HG02884 (cell line): ENCODE measurements at regions not wholly inside any gene's neighbourhood (a gene's known extent, or its start where the extent isn't known, plus 50 kb on each side); places are given as distances from the start of the nearest gene placed in this dataset.

Experiments used
- ATAC-seq: cut with Tn5 transposase; IDR thresholded peaks from one replicate; pipeline ENCODE4 v1.9.1; 2021; ENCODE audit warnings: mild to moderate bottlenecking, moderate library complexity; ENCODE audit not compliant: unreplicated experiment

DNA sequence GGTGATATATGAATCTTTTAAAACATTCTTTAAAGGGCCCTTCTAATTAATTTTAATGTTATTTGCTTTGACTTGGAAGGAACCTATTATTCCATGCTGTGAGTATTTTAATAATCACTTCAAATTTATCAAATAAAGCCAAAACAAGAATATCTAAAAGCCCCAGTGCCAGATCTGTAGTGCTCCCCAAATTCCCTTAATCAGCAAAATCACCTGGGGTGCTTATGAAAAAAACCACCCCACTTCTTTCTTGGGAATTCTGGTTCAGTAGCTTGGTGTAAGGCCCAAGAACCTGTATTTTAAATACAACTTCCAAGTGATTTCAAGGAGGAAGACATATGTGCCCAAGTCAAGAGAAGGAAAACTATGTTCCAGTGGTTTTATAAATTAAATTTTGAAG lies 202.4 kb upstream of the OSR1 start:
- ATAC-seq: no peak

DNA sequence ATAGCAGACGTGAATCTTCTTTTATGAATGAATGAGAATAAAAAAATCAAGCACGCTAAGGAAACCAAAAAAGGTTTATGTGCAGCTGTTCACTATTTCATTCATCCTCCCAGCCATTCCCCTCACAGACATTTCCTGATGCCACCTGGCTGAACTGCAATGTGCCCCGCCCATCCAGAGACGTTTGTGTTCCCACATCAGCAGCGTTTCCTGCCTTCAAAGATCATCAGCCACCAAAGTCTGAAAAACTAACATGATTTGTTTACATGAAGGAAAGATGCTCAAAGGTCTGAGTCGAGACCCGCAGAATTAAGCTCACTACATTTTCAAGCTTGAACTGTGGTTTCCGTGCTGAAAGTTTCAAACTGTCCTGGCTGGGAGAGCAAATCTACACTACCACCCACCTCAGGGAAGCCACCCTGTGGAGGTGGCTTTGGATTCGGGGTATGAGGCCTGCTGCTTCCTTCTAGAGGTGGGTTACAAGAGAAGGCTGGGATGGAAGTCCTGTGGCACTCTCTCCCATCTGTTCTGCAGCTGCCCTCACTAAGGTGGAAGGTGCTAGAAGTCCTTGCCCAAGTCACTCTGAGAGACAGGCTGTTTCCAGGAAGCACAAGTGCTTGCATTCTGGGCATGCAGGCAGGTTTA lies 201.3 kb upstream of the OSR1 start:
- no peak for ATAC-seq

DNA sequence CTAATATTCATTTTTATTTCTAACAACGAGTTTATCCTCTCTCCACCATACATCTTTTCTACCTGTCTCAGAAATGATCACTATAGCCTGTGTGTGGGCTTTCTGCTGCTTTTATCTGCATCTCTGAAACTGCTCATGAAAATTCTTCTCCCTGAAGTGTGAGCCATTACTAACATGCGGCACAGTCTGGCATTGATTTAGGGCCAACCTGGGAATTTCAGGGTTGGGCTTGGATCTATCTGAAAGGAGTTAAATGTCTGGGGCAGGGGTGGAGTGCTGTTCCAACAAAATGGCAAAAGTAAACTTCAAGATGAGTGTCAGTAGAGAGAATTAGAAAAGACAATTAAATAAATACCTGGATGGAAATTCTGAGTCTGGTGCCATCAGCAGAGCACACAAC lies 198.2 kb upstream of the OSR1 start:
- ATAC-seq: no peak

DNA sequence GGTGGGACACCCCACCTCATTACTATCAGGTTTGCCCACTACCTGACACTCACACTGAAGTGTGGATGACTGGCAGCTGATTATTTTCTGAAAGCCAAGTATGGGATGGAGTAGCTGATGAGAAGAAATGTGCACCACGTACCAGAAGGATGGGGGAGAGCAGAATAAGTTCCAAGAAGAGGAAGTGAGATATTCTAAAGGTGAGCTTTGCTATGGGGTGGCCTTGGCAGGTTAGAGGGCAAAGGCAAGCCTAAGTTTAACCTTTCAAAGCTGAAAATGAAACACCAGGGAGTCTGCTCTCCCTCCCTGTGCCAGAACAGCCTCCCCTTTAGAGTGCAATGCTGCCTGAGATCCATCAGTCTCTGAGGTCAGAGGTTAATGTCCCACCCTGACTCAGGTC lies 196.1 kb upstream of the OSR1 start:
- no peak for ATAC-seq

DNA sequence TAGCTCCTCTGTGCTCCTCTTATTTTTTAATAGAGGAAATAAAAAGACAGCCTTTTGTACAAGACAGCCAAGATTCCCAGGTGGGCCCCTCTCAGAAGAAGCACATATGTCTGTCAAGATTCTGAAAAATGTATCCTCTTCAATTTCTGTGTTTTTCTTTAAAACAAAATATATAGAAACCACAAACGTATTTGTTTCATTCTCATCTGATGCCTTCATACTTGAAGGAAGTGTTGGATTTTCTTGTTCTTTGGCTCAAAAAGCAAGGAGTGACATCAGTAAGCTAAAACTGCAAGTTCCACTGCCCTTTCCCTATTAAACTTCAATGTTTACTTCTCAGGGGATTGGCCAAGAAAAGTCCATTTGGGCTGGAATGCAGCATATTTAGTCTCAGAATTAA lies 193.8 kb upstream of the OSR1 start:
- no peak for ATAC-seq

DNA sequence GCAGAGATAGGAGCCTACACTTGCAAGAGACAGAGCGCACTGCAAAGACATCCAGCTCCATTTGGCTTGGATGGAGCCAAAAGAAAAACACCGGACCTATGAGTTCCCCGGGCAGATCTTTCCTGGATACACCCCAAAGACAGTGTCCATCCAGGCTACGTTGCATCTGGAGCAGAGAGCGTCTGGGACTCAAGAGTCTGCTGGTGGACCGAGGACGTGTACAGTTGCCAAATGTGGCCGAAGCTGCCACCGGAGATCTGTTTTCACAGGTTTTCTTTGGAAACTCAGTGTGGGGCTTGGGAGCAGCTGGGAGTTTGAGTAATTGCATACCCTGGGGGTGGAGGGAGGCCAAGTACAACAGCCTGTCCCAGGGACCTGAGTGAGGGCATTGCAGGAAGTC lies 192.3 kb upstream of the OSR1 start:
- ATAC-seq: no peak

DNA sequence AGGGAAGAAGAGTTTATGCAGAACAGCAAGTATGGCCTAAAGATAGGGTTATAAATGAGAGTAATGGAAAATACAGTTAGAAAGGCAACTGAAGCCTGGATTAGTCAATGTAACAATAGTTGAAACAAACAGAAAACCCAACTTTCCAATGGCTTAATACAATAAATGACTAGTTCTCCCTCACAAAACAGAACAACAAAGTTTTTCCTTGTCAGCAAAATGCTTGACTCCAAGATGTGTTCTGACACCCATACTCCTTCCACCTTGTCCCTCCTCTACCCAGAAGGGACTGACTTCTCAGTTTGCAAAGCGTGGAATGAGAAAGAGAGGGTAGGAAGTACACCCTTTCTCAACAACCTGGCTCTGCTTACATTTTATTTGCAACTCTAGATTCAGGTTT lies 191.4 kb upstream of the OSR1 start:
- ATAC-seq: no peak

DNA sequence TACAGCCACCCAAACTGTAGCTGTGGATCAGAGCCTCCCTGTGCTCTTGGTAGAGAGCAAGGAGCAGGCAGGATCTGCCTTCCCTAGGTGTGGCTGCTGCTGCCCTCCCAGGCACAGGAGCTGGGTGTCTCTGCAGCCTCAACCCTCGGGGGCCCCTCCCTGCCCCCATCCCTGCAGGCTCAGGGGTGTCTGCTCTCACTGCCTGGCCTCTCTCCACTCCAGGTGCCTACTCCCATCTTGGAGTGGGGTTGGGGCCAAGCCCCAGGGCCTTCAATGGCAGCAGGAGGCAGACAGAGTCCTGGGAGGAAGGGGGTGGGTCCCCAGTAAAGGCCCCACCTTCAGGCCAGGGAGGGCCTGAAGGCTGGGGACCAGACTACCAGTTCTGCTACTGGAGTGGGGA lies 189.7 kb upstream of the OSR1 start:
- ATAC-seq: no peak

DNA sequence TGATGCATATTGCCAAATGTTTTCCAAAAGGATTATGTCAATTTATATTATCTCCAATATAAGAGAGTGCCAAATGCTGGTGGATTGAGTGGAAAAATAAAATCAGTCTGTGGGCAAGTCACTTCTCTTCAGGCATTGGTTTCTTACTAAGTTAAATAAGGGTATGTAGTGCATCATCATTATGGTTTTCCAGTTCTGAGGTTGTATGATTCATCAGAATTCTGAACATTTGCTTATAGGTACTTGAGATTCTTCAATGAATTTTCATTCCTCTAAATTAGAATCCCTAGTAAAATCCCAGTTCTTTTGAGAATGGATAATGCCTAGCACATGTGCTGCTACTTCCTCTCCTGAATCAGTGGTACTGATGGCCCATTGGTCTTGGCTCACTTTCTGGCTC lies 188.9 kb upstream of the OSR1 start:
- no peak for ATAC-seq

DNA sequence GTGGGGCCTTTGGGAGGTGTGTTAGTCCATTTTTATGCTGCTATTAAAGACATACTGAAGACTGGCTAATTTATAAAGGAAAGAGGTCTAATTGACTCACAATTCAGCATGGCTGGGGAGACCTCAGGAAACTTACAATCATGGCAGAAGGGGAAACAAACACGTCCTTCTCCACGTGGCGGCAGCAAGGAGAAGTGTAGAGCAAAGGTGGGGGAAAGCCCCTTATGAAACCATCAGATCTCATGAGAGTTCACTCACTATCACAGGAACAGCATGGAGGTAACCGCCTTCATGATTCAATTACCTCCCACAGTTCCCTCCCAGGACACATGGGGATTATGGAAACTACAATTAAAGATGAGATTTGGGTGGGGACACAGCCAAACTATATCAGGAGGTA lies 187.1 kb upstream of the OSR1 start:
- ATAC-seq: peak; percentile 42

DNA sequence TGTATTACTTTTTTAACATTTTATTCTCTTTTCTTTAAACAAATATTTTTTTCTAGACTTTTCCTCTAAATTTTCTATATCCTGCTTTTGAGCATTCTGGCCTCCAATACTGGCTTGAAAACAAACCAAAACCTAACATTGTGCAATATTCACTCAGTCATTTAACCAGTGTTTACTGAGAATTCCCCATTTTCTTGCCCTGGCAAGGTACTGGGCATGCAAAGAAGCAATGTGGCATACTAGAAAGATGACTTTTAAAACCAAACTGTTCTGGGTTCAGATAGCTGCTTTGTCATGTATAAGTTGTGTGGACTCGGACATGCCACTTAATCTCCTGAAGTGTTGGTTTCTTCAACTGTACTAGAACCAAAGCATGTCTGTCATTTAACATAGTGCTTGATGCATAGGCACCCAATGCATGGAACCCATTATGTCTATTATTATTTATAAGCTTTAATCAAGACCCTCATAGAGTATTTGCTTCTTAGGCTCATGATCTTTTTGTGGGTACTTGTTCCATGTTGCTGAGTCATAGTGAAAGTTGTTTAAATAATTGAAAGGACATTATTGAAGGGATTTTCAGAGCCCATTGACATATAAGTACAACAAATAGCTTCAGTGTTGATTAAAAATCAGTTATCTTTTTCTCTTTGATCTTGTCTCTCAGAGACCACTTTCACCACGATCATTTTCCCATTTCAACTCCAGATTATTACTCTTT lies 185.4 kb upstream of the OSR1 start:
- no peak for ATAC-seq

DNA sequence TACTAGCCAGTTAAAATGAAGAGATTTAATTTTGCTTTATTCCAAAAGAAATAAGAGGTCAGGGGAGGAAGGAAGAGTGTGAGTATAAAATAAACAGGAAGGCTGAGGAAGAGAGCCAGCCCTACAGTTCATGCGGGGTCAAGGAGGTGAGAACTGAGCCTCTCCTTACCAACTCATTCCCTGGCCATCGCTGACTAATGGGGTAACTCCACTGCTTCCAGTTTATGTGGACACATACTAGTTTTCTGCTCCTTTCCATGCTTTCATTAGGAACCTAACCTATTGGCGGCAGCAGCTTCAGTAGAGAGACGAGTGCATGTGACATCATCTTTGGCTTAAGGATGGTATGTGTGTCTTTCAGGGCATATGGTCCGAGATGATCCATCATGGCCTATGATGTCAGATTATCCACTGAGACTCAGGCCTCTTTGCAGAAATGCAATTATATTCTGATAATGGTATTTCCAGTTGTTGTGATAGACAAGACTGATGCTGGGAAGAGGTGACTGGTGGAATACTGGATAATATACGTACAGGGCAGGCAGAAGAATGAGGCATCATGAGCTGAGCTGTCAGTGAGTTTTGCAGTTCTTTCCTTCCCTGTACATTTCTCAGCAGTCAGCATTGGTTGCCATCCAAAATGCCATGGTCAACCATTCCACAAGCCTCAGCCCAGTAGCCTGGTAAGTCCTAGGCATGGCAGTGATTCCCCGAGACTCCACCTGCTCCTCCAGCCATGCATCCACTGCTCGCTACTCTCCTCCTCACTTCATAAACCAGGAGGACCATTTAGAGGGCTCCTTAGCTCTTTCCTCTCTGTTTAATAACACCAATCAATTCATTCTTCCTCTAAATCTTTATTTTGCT lies 184.6 kb upstream of the OSR1 start:
- ATAC-seq: no peak

DNA sequence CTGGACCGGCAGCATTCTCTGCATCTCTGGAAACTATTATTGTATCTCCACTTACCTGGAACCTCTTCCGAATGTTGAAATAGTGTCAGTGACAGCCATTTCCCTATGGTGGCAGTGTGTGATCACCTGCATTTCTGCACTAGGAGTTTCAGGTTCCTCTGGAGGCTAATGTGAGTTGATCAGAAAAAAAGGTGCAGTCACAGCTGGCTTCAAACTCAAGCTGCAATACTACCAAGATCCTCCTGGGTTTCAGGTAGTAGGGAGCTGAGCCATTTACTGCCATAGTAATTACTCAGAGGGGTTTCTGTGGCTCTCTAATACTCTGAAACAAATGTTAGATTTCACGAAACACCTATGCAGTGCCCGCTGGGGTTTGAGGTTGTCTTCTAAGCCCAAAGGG lies 183.5 kb upstream of the OSR1 start:
- no peak for ATAC-seq

DNA sequence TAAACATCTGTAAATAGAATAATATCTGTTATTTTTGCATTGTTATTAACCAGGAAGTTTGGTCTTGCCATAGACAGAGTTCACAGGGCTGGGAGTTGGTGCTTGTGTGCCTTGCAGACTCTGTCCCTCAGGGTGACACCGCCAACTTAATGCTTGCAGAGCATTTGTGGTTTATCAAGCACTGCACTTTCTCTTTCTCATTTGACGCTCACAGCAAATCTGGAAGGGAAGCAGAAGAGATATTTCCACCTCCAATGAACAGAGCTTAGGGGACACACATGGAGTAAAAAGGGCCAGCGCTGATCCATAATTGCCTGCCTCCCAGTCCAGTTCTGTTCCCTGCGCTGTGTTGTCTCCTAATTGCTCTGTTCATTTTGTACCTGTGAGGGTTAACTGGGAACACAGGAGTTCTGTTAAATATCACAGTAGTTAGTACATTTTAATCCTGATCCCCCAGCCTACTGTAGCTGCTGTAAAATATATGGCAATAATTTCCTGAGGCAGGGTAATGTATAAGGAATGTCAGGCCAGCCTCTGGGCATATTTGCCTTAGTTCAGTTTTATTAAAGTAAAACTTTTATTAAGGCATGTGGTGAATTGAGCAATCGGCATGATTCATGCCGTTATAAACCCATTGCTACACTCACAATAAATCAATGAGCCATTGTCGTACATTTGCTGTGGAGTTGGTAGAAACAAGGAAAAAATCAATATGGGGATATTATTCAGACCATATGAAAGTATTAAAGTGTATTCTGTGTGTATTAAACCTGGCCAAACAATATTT lies 182.5 kb upstream of the OSR1 start:
- no peak for ATAC-seq

DNA sequence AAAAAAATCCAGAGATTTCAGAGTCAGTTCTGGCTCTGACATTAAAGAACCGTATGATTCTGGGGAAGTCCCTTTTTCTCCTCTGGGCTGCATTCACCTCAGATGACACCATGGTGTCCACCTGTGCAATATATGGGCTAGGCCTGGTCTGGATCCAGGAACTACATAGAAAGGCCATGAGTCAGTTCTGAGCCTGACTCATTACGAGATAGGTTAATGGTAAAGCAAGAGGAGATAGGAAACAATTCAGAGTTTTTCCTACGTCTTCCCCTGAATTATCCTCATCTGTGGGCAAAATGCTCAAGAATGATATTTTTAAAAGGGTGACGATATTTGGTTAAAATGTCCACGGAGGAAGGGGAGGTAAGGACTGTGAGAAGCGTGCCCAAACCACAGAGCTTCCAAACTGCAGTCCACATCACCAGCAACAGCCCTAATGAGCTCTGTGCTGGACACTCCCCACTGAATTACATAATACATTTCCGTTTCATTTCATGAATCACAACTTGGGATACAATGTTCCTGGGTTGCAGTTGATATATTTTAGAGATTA lies 180.1 kb upstream of the OSR1 start:
- peak; percentile 53 for ATAC-seq

DNA sequence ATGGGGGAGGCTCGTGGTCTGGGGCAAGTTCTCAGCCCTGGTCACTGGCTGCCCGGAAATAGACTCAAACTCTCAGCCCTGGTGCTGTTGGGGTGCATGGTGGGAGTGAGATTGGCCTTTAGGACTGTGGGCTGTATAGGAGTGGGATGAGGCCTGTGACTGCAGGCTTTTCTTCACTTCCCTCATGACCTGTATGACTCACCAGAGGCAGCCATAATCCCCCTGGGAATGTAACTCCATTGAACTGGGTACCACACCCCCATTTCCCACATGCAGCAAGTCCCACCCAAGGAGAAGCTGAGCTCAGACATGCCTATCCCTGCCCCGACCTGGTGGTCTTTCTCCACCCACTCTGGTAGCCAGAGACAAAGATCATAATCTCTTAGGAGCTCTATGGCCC lies 177.7 kb upstream of the OSR1 start:
- no peak for ATAC-seq

DNA sequence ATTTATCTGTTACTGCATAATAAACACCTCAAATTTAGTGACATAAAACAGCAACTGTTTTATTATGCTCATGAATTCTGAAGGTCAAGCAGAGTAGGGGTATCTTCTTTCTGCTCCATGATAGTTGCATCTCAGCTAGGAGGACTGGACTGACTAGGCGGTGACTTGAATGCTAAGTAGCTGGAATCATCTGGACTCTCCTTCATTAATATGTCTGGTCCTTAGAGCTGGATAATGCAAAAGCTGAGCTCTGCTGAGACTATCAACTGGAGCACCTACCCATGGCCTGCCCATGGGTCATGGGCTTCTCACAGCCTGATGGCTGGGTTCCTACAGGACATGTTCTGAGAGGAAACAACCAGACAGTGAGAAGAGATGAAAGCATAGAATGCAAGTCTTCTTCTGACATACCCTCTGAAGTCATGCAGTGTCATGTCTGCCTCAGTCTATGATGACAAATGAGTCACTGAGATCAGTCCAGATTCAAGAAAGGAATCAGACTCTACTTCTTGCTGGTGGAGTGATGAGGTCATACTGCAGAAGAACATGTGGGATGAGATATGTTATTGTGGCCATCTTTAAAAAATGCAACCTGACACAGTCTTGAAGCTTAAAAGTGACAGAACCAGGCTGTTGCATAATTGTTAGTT lies 174.2 kb upstream of the OSR1 start:
- ATAC-seq: no peak

DNA sequence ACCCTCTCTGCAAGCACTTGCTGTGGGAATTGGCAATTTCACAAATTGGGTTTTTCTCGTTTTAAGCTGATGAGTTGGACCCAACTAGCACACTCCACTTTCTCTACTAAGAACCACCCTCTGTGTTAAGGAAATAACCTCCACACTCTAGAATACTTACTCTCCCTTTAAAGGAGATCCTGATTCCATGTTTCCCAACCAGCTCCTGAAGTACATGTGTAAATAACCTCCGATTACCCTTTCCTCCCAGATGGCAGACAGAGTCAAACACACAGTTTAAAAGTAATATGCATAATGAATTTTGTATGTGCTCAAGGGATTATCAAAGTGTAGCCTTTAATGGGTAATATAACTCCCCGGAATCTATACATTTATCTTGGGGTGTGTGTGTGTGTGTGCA lies 171.3 kb upstream of the OSR1 start:
- ATAC-seq: no peak

DNA sequence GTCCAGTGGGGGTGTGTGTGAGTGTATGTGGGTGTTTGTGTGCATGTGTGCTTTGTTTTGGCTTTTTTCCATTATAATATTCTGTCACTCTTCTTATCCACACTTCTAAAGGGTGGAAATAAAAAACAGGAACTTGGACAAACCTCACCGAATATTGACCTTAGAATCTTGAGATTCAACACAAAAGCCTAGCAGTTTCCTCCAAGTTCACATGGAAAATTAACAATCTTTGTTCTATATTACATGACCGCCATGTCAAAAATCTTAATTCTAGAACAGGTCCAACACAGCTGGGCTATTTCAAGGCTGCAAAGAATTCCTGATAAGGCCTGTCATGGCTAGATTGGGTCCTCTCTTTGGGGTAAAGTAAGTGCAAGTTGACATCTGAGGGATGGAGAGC lies 169.3 kb upstream of the OSR1 start:
- no peak for ATAC-seq

DNA sequence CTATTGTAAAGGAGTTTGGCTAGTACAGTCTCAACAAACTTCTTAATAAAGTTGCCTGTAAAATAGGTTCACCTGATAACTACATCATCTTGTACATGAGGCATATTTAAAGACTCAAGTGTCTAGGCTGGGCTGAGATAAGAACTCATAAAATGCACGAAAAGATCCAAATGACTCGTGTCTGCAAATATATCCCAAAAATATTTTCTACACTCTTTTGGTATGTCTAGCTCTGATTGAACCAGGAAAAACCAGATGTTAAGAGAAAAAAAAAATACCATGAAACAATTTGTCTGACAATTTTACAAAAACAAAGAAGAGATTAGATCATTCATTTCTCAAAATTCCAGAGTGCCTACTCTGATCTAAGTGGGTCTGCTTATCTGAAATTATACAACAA lies 166.9 kb upstream of the OSR1 start:
- ATAC-seq: no peak
